Neural progenitor cell (in vitro differentiated cells): ENCODE measurements at regions not wholly inside any gene's neighbourhood (a gene's known extent, or its start where the extent isn't known, plus 50 kb on each side); places are given as distances from the start of the nearest gene placed in this dataset.

Source experiments
- DNase-seq: peaks from one replicate; pipeline ENCODE4 v3.0.0-alpha.2; 2016; ENCODE audit warnings: low spot score
- H2AFZ ChIP-seq: fragments of 200-600 bp; sonication (generic); replicated peaks from 2 replicates; pipeline ENCODE4 v1.6.1; 2016; ENCODE audit warnings: antibody characterized with exemption
- H3F3A ChIP-seq: fragments of 200-600 bp; sonication (generic); 2 replicates; pipeline ENCODE4 v1.6.1; 2016; ENCODE audit warnings: antibody characterized with exemption, low read depth
- H3K27ac ChIP-seq: fragments of 200-600 bp; sonication (generic); 2 replicates; pipeline ENCODE4 v1.5.1; 2016; ENCODE audit warnings: mild to moderate bottlenecking
- H3K27me3 ChIP-seq: fragments of 200-600 bp; sonication (generic); 2 replicates; pipeline ENCODE4 v1.6.1; 2016; ENCODE audit warnings: mild to moderate bottlenecking, moderate library complexity
- H3K36me3 ChIP-seq: fragments of 200-600 bp; sonication (generic); 2 replicates; pipeline ENCODE4 v1.5.1; 2016
- H3K4me1 ChIP-seq: fragments of 200-600 bp; sonication (generic); 2 replicates; pipeline ENCODE4 v1.6.1; 2016; ENCODE audit warnings: mixed run types
- H3K4me2 ChIP-seq: fragments of 200-600 bp; sonication (generic); 2 replicates; pipeline ENCODE4 v1.6.1; 2016
- H3K4me3 ChIP-seq: fragments of 200-600 bp; sonication (generic); 2 replicates; pipeline ENCODE4 v1.5.1; 2016
- H3K79me2 ChIP-seq: fragments of 200-600 bp; sonication (generic); 2 replicates; pipeline ENCODE4 v1.6.1; 2016; ENCODE audit warnings: low read depth
- H3K9ac ChIP-seq: fragments of 200-600 bp; sonication (generic); 2 replicates; pipeline ENCODE4 v1.6.1; 2016
- H3K9me3 ChIP-seq: fragments of 200-600 bp; sonication (generic); 2 replicates; pipeline ENCODE4 v1.5.1; 2016; ENCODE audit warnings: low read depth
- H4K20me1 ChIP-seq: fragments of 200-600 bp; sonication (generic); 2 replicates; pipeline ENCODE4 v1.6.1; 2016; ENCODE audit warnings: low read depth
- H3K27ac Mint-ChIP-seq: 3 replicates; pipeline ENCODE4 v1.8.0; 2021; ENCODE audit warnings: mixed read lengths
- H3K27me3 Mint-ChIP-seq: 2 replicates; pipeline ENCODE4 v1.8.0; 2022; ENCODE audit warnings: low read depth, mild to moderate bottlenecking, inconsistent platforms, moderate library complexity, mixed read lengths; ENCODE audit not compliant: insufficient read depth
- H3K36me3 Mint-ChIP-seq: 3 replicates; pipeline ENCODE4 v1.8.0; 2021; ENCODE audit warnings: mixed read lengths
- H3K4me1 Mint-ChIP-seq: 3 replicates; pipeline ENCODE4 v1.8.0; 2021; ENCODE audit warnings: mixed read lengths
- H3K4me3 Mint-ChIP-seq: 3 replicates; pipeline ENCODE4 v1.8.0; 2021; ENCODE audit warnings: mild to moderate bottlenecking, moderate library complexity, mixed read lengths
- H3K9me3 Mint-ChIP-seq: 3 replicates; pipeline ENCODE4 v1.8.0; 2020; ENCODE audit warnings: mixed read lengths
- EZH2 ChIP-seq: fragments of 200-600 bp; sonication (generic); IDR thresholded peaks from 2 replicates; pipeline ENCODE4 v1.6.1; 2017; ENCODE audit warnings: antibody characterized with exemption, mild to moderate bottlenecking, moderate library complexity
- EZH2phosphoT487 ChIP-seq: fragments of 200-600 bp; sonication (generic); IDR thresholded peaks from 2 replicates; pipeline ENCODE4 v1.6.1; 2017; ENCODE audit warnings: antibody characterized with exemption
- TF ChIP-seq, protein P1 (sequence below): fragments of 200-600 bp; sonication (generic); IDR thresholded peaks from 2 replicates; pipeline ENCODE4 v1.5.1; 2017; ENCODE audit warnings: antibody characterized with exemption, mild to moderate bottlenecking

- Histone ChIP-seq H3K79me2 (no peaks in the 10 kb centered on the region), H2AFZ (no peak overlapping the region), H3K27me3 (no peaks in the 10 kb centered on the region), H3K9ac (no peak overlapping the region), H3K36me3 (no peaks in the 10 kb centered on the region), H3F3A (no peaks in the 10 kb centered on the region), H3K4me1 (peaks cover 6% of the 10 kb centered on the region), H3K27ac (no peak overlapping the region), H4K20me1 (no peaks in the 10 kb centered on the region), H3K4me2 (no peak overlapping the region), H3K9me3 (no peaks in the 10 kb centered on the region), H3K4me3 (no peak overlapping the region)
- DNase-seq = no peak
- no peak for TF ChIP-seq EZH2phosphoT487
- TF ChIP-seq EZH2 = no peak
- TF ChIP-seq, protein P1, sequence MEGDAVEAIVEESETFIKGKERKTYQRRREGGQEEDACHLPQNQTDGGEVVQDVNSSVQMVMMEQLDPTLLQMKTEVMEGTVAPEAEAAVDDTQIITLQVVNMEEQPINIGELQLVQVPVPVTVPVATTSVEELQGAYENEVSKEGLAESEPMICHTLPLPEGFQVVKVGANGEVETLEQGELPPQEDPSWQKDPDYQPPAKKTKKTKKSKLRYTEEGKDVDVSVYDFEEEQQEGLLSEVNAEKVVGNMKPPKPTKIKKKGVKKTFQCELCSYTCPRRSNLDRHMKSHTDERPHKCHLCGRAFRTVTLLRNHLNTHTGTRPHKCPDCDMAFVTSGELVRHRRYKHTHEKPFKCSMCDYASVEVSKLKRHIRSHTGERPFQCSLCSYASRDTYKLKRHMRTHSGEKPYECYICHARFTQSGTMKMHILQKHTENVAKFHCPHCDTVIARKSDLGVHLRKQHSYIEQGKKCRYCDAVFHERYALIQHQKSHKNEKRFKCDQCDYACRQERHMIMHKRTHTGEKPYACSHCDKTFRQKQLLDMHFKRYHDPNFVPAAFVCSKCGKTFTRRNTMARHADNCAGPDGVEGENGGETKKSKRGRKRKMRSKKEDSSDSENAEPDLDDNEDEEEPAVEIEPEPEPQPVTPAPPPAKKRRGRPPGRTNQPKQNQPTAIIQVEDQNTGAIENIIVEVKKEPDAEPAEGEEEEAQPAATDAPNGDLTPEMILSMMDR = no peak
- Mint-ChIP-seq H3K4me1 (peaks cover 8% of the 10 kb centered on the region), H3K4me3 (no peak overlapping the region), H3K27me3 (peaks cover 5% of the 10 kb centered on the region), H3K9me3 (peaks cover 10% of the 10 kb centered on the region), H3K27ac (no peak overlapping the region), H3K36me3 (no peaks in the 10 kb centered on the region)
Observed at GRCh38 chr9:75230469-75230868, 142.2 kb downstream of the OSTF1 start.

GRCh38 chr9:75231167-75231566 lies 142.9 kb downstream of the OSTF1 start:
- Mint-ChIP-seq H3K36me3 (no peaks in the 10 kb centered on the region), H3K4me1 (peaks cover 8% of the 10 kb centered on the region), H3K27me3 (peaks cover 3% of the 10 kb centered on the region), H3K4me3 (no peak overlapping the region), H3K9me3 (peaks cover 8% of the 10 kb centered on the region), H3K27ac (no peak overlapping the region)
- Histone ChIP-seq H3F3A (no peaks in the 10 kb centered on the region), H3K79me2 (no peaks in the 10 kb centered on the region), H3K4me1 (peaks cover 6% of the 10 kb centered on the region), H3K4me2 (no peak overlapping the region), H4K20me1 (no peaks in the 10 kb centered on the region), H3K4me3 (no peak overlapping the region), H3K9me3 (no peaks in the 10 kb centered on the region), H2AFZ (no peak overlapping the region), H3K9ac (no peak overlapping the region), H3K27ac (no peak overlapping the region), H3K36me3 (no peaks in the 10 kb centered on the region), H3K27me3 (no peaks in the 10 kb centered on the region)
- TF ChIP-seq EZH2 = no peak
- no peak for TF ChIP-seq EZH2phosphoT487
- TF ChIP-seq, protein P1 = no peak
- DNase-seq = no peak

DNA sequence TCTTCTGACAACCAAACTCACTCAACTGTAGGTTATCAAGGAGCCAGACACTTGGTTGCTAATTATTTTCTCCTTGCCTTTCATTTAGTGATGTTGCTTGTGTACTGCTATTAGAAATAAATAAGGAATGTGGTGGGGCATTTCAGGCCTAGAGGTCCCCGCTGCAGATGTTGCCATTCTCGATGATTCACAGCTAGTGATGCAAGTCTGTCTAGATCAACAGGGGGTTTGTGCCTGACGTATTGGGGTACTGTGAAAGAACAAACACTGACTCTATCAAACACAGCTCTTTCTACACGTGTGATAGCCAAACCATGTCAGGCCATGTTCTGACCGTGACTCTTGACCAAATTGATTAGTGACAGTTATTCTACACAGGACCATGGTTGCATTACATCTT lies 144.7 kb downstream of the OSTF1 start:
- Mint-ChIP-seq H3K36me3 (no peaks in the 10 kb centered on the region), H3K27me3 (peaks cover 6% of the 10 kb centered on the region), H3K27ac (no peak overlapping the region), H3K9me3 (peaks cover 8% of the 10 kb centered on the region), H3K4me1 (peaks cover 8% of the 10 kb centered on the region), H3K4me3 (no peak overlapping the region)
- no peaks in the 10 kb centered on the region for H3K27me3 ChIP-seq
- H3K9me3 ChIP-seq = no peaks in the 10 kb centered on the region
- H2AFZ ChIP-seq = no peak overlapping the region
- no peaks in the 10 kb centered on the region for H3K36me3 ChIP-seq
- H3K27ac ChIP-seq = no peak overlapping the region
- H3K4me2 ChIP-seq = no peak overlapping the region
- H3K4me3 ChIP-seq = no peak overlapping the region
- H4K20me1 ChIP-seq = no peaks in the 10 kb centered on the region
- no peak overlapping the region for H3K9ac ChIP-seq
- peaks cover 6% of the 10 kb centered on the region for H3K4me1 ChIP-seq
- DNase-seq = no peak
- TF ChIP-seq, protein P1 = no peak
- TF ChIP-seq EZH2phosphoT487 = no peak
- no peak for TF ChIP-seq EZH2
- no peaks in the 10 kb centered on the region for H3F3A ChIP-seq
- no peaks in the 10 kb centered on the region for H3K79me2 ChIP-seq
